NCI-H1930 (cell line): ENCODE measurements at regions not wholly inside any gene's neighbourhood (a gene's known extent, or its start where the extent isn't known, plus 50 kb on each side); places are given as distances from the start of the nearest gene placed in this dataset.

ENCODE experiments used
- DNase-seq, 2 experiments: peaks; one replicate each; lab custom pipeline; 2025; lab: John Stamatoyannopoulos, UW

DNA sequence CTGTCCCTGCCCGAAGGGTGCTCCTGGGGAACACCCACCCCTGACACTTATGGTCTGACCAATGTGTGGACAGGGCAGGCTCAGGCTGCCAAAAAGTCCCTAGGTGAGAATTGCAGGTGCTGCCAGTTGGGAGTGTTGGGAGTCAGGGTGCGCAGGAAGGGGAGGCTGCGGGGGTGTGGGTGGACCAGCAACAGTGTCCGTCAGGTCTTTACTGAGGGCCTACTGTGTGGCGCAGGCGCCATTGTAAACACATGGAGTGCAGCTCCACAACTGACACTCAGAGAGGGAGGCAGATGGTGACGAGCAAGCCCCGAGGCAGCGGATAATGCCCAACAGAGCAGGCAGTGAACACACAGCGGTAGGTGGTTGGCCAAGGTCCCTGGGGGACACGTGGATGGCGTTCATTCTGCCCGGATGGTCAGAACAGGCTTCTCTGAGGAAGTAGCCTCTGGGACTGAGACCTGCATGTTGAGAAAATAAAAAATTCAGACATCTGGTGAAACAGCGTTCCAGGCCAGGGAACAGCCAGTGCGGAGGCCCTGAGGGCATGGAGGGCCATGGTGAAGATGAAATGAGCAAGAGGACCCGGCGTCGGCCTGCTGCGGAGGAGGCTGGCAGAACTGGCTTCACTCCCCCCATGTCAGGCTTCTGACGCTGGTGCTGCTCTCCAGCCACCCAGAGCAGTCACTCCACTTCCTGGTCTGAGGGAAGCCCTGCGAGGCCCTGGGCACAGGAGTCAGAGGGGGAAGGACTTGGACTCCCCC is 136.2 kb upstream of the ZBTB40 start:
- DNase-seq: no peak

DNA sequence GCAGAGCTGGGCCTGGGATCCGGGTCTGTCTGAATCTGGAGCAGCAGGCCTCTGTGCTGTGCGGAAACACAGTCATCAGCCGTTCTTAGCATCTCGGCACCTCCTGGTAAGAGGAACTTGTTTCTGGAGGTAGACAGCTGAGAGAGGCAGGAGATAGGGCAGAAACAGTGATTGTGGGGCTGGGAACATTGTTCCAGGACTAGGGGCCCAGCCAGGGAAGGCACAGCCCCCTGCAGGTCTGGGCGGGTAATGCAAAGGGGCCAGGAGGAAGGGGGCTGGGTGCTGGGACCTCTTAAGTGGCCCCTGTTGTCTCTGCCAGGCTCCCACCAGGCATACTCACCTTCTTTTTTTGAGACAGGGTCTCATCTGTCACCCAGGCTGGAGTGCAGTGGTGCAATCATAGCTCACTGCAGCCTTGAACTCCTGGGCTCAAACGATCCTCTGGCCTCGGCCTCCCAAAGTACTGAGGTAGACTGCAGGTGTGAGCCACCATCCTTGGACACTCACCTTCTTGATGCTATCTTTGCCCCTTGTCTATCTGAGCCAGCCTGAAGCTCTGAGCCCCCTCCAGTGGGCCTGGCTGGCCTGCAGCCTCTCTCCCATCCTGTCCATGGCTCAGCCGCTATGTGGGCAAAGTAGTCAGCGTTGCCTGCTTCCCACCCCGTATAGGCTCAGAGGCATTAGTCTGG is 134.3 kb upstream of the ZBTB40 start:
- peak in 1 of 2 experiments; percentile 8 for DNase-seq

- no peak for DNase-seq
Measured at GRCh38 chr1:22317920-22318243, 133.8 kb upstream of the ZBTB40 start.

DNA sequence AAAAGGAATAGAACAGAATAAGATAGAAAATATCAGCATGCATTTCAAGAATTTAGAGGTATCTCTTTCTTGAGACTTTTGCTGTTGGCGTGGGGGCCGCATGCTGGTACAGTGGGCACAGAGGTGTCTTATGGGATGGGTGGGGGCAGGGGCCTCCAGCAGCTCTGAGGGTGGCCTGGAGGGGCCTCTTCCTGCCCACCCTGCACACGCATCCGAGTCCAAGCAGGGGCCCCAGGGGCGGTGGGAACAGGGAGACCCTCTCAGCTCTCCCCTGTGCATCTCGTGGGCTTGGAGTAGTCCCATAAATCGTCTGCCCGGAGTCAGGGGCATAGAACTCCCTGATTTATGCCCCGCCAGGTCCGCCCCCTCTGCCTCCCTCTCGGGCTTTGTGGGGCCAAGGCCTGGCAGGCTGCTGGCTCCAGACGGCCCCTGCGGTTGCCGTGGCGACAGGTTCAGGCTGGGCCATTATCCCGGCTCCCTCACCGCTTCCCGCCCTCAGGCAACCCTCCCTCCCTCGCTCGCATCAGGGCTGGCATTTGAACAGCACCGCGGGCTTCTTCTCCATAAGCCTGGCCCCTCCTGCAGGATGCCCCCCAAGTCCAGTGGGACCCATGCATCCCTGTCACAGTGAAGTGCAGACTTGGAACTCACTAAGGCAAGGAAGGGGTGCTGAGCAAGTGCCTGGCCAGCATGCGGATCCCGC is 133.2 kb upstream of the ZBTB40 start:
- DNase-seq: peak in 1 of 2 experiments; percentile 45

DNA sequence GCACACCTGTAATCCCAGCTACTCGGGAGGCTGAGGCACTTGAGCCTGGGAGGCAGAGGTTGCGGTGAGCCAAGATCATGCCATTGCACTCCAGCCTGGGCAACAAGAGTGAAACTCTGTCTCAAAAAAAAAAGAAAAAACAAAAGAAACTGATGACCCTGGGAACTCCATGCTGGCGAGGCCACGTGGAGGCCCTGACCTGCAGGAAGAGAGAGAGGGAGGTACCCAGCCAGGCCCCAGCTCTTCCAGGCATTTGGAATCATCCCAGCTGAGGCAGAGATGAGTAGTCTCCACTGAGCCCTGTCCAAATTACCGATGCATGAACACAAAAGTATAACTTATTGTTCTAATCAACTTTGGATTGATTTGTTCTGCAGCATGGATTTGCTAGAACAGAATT is 132.0 kb upstream of the ZBTB40 start:
- no peak for DNase-seq

DNA sequence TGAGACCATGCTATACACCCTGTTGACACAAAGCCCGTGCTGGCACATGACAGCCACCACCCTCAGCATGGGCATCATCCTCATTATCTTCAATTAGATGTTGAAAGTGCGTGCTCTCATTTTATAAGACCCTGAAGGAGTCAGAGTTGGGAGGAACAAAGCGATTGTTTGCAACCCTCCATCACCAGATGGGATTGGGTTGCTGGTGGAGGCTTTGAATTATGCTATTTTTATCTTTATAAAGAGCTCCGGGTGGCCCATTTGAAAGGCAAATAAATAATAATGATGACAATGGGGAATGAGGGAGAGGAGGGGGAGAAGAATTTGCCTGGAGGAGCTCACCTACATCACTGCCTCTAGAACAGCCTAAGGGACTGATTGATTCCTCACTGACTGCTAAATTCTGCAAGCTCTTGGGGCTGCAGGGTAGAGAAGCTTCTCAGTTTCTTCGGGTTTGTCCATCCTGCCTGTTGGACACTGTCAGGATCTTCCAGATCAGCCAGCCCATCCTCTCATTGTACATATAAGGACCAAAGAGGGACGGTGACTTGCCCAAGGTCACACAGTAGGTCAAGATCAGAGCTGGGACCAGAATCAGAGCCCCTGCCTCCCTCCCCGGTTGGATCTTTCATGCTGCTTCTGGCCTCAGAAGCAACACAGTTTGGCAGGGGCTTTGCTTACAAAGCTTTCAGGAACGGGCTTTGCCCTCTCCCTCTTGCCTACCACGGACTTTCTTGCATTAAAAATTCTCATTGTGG is 130.9 kb upstream of the ZBTB40 start:
- DNase-seq: peak; percentile 20 to 38

DNA sequence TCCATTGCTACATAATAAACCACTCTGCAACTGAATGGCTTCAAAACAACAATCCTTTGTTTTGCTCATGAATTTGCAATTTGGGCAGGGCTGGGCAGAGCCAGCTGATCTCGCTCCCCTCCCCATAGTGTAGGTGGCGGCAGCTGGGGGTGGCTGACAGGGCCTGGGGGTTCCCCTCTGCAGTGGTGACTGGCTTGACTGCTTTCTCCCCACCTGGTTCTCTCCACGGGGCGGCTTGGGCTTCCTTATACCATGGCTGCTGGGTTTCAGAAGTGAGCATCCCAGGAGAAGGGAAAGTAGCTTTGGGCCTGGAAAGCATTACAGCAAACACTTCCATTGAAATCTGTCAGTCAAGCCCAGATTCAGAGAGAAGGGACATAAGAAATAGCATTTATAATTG is 129.7 kb upstream of the ZBTB40 start:
- DNase-seq: no peak

- DNase-seq: no peak
Measured at GRCh38 chr1:22323141-22323845, 128.4 kb upstream of the ZBTB40 start.

- no peak for DNase-seq
Measured at GRCh38 chr1:22323846-22324504, 127.7 kb upstream of the ZBTB40 start.

DNA sequence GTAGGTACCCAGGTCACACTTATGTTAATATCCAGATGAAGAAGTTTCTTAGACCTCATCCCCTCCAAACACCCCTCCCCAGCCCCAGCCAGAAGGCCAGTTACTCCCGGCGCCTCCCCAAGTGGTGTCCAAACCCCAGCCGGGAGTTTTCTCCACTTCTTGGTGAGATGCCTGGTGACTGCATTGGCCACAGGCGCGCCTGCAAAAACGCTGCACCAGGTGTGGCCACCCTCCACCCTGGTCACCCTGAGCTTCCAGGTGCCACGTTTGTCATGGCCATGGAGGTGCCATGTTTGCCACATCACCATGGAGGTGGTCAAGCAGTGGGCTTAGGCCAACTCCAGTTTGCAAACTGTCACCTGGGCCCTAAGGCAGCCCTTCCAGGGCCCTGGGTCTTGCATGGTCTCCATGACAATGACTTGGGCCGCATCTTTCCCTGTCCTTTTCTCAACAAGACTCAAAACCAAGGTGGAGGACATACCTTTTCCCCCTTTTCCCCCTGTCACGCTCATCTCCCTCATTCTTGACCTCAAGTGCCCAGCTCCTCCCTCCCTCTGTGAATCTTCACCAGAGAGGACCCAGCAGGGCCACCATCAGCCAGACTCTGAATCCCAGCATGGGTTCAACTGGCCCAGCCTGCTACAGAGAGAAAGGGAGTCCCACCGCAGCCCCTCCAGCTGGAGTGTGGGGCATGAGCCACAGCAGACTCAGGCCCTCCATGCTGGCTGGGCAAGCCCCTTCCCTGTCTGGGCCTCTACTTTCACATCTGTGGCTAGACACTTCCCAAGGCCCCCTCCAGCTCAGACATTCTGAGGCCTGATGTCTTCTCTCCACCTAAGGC is 125.9 kb upstream of the ZBTB40 start:
- no peak for DNase-seq

GRCh38 chr1:22326372-22326915 is 125.2 kb upstream of the ZBTB40 start:
- DNase-seq: no peak

GRCh38 chr1:22326931-22327330 is 124.7 kb upstream of the ZBTB40 start:
- no peak for DNase-seq

DNA sequence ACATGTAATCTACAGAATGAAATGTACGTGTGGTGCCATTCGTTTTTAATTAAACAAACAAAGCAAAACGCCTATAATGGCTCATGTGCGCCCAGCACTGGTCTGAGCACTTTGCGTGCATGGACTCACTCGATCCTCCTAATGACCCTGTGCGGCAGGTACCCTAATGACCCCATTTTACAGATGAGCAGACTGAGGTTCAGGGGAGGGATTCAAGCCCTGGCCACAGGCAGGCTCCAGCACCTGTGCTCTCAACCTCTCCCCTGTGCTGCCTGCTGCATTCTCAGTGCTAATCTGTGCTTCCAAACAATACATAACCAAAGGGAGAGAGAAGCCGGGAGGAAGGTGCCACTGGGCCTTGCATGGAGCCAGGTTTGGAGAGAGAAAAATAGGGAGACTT is 124.2 kb upstream of the ZBTB40 start:
- no peak for DNase-seq

GRCh38 chr1:22328331-22329147 is 123.1 kb upstream of the ZBTB40 start:
- DNase-seq: no peak

- DNase-seq: no peak
Measured at GRCh38 chr1:22329148-22329515, 122.5 kb upstream of the ZBTB40 start.

- no peak for DNase-seq
Measured at GRCh38 chr1:22330092-22330759, 121.4 kb upstream of the ZBTB40 start.

DNA sequence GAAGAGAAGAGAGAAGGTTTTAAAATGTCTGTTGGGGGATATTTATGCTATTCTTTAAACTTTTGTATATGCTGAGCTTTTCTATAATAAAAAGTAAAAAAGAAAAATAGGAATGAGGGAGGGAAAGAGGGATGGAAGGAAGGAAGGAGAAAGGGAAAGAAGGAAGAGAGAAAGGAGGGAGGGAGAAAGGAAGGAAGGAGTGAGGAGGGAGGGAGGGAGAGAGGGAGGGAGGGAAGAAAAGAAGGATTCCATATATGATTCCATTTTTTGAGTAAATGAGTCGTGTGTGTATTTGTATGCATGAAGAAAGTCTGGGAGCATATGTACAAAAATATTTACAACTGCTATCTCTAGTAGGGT is 120.9 kb upstream of the ZBTB40 start:
- no peak for DNase-seq

DNA sequence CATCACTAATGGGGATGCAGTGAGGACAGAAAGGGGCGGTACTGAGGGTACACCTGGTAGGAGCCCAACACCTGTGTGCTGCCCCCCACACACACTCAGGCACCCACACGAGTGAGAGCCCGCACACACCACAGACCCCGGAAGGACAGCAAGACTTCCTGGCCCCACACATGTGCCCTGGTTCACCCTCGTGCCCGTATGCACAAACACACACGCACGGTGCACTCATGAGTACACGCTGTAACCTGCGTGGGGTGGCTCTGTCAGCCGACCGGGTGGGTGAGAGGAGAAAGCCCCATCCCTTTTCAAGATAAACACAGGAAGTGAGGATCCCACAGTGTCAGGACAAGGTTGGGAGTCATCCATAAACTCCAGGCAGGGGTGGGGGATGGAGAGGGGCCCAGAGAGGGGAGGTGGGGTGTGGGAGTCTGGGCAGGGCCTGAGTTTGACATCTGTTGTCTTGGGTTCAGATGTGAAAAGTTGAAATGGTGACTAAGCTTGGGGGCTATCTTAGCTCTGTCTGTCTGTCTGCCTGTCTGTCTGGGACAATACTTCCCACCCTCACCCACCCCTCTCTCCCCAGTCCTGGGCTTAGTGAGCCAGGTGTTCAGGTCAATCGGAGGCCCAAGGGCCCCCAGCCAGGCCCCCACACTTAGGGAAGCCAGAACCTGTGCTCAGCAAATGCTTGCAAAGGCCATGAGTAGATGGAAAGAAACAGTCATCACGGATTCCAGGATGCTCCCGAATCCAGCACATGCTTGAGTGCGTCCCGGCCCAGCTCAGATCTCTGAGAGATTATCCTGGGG is 119.8 kb upstream of the ZBTB40 start:
- no peak for DNase-seq
